GM23248 (cell line): ENCODE measurements at regions not wholly inside any gene's neighbourhood (a gene's known extent, or its start where the extent isn't known, plus 50 kb on each side); places are given as distances from the start of the nearest gene placed in this dataset.
"Not testable (repeated sequence)": the region's sequence is repeated elsewhere in the genome, so short reads cannot be mapped to it uniquely, and the experiment has no call there.

Source experiments
- DNase-seq: peaks from one replicate; pipeline ENCODE4 v3.0.0-alpha.2; 2015
- H2AFZ ChIP-seq: fragments of 200-600 bp; sonication (generic); 2 replicates; pipeline ENCODE4 v1.6.1; 2016; ENCODE audit warnings: antibody characterized with exemption
- H3F3A ChIP-seq: fragments of 200-600 bp; sonication (generic); 2 replicates; pipeline ENCODE4 v1.6.1; 2016; ENCODE audit warnings: mild to moderate bottlenecking, antibody characterized with exemption, mixed run types; ENCODE audit not compliant: insufficient read depth
- H3K27ac ChIP-seq: fragments of 200-600 bp; sonication (generic); 2 replicates; pipeline ENCODE4 v1.5.1; 2016; ENCODE audit warnings: mild to moderate bottlenecking
- H3K27me3 ChIP-seq: fragments of 200-600 bp; sonication (generic); replicated peaks from 2 replicates; pipeline ENCODE4 v1.6.1; 2016; ENCODE audit warnings: mild to moderate bottlenecking; ENCODE audit not compliant: insufficient read depth
- H3K36me3 ChIP-seq: fragments of 200-600 bp; sonication (generic); 2 replicates; pipeline ENCODE4 v1.6.1; 2016; ENCODE audit warnings: low read depth, mild to moderate bottlenecking
- H3K4me1 ChIP-seq: fragments of 200-600 bp; sonication (generic); 2 replicates; pipeline ENCODE4 v1.6.1; 2016; ENCODE audit warnings: mild to moderate bottlenecking; ENCODE audit not compliant: insufficient read depth
- H3K4me2 ChIP-seq: fragments of 200-600 bp; sonication (generic); one replicate; pipeline ENCODE4 v1.6.1; 2016; ENCODE audit warnings: mild to moderate bottlenecking; ENCODE audit not compliant: unreplicated experiment
- H3K4me3 ChIP-seq: fragments of 200-600 bp; sonication (generic); 2 replicates; pipeline ENCODE4 v1.5.1; 2016; ENCODE audit warnings: mild to moderate bottlenecking
- H3K79me2 ChIP-seq: fragments of 200-600 bp; sonication (generic); 2 replicates; pipeline ENCODE4 v1.6.1; 2016; ENCODE audit warnings: mild to moderate bottlenecking; ENCODE audit not compliant: insufficient read depth
- H3K9ac ChIP-seq: fragments of 200-600 bp; sonication (generic); 2 replicates; pipeline ENCODE4 v1.6.1; 2016; ENCODE audit warnings: mild to moderate bottlenecking
- H3K9me2 ChIP-seq: fragments of 200-600 bp; sonication (generic); 2 replicates; pipeline ENCODE4 v1.6.1; 2016; ENCODE audit warnings: mixed run types, mild to moderate bottlenecking, moderate library complexity; ENCODE audit not compliant: insufficient read depth
- H3K9me3 ChIP-seq: fragments of 200-600 bp; sonication (generic); one replicate; pipeline ENCODE4 v1.6.1; 2017; ENCODE audit warnings: low read depth
- H4K20me1 ChIP-seq: fragments of 200-600 bp; sonication (generic); 2 replicates; pipeline ENCODE4 v1.6.0; 2016; ENCODE audit not compliant: insufficient read depth
- EZH2 ChIP-seq: fragments of 200-600 bp; sonication (generic); IDR thresholded peaks from 2 replicates; pipeline ENCODE4 v1.6.1; 2018; ENCODE audit warnings: antibody characterized with exemption, mild to moderate bottlenecking; ENCODE audit not compliant: insufficient read depth, poor library complexity, severe bottlenecking
- WGBS, 2 experiments: methylation state at CpG; one replicate each; pipeline ENCODE4 v1.1.6; 2015 to 2017; ENCODE audit warnings: low lambda C conversion rate in 2 of 2, low coverage in 1 of 2; ENCODE audit errors: missing lambda C conversion rate in 2 of 2; 5-methylcytosine and 5-hydroxymethylcytosine counted together
- in situ Hi-C: fragments of 300-500 bp; cut with MboI; formaldehyde crosslinking; loops from 2 replicates; pipeline ENCODE4 v1.15.0; 2020

DNA sequence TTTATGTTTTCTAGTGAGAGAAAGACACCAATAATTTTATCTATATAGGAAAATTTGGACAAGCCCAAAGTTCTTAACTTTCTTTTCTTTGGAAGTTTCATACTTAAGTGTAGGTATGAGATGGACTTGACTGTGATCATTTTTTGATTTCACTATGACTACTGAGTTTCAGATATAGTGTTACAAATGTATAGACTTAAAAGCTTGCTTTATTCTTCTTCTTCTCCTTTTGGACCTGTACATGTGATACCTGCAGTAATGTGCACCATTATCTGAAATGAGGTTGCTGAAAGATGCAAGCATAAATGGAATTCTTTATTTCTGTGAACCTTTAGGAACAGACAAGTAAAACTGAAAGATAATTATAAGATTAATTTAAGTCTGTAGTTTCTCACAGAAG lies 743.4 kb upstream of the AMELY start:
- in situ Hi-C loops = no loop called here
- Histone ChIP-seq H3K4me3 (no peak overlapping the region), H3K9me3 (no peaks in the 10 kb centered on the region), H3K27ac (no peak overlapping the region), H3F3A (no peaks in the 10 kb centered on the region), H2AFZ (no peak overlapping the region), H3K9me2 (no peaks in the 10 kb centered on the region), H3K36me3 (no peaks in the 10 kb centered on the region), H4K20me1 (no peaks in the 10 kb centered on the region), H3K27me3 (no peaks in the 10 kb centered on the region), H3K4me2 (no peak overlapping the region), H3K79me2 (no peaks in the 10 kb centered on the region), H3K4me1 (no peaks in the 10 kb centered on the region), H3K9ac (no peak overlapping the region)
- no peak for TF ChIP-seq EZH2
- no peak for DNase-seq

DNA sequence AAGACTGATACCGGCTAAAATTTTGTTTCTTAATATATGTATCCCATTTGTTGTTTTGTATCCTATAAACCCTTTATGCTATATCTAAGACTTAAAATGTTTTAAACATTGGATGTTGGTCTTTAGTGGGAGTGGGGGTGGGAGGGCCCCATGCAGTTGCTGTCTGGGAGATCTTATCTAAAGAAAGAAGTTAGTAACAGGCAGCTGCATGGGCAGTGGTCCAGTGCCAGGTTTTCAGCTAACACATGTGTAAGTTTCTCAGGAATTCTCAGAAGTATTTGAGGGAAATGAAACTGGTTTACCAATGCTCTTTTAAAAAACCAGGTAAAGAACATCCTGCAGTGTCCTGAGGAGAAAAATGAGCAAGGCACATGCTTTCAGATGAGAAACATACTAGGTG lies 738.3 kb upstream of the AMELY start:
- H3K9me2 ChIP-seq, H3K36me3 ChIP-seq, H3K4me3 ChIP-seq, H3K9me3 ChIP-seq, H3K27me3 ChIP-seq, H3K27ac ChIP-seq, H2AFZ ChIP-seq, H3K79me2 ChIP-seq, H4K20me1 ChIP-seq, H3F3A ChIP-seq, H3K4me1 ChIP-seq, H3K9ac ChIP-seq, H3K4me2 ChIP-seq, in situ Hi-C loops: not testable (repeated sequence)
- peak; percentile 2 for DNase-seq
- WGBS, 2 experiments = 82 to 91% methylated on average over 1 of the region's 1 CpG
